SK-N-MC (cell line): ENCODE measurements at regions not wholly inside any gene's neighbourhood (a gene's known extent, or its start where the extent isn't known, plus 50 kb on each side); places are given as distances from the start of the nearest gene placed in this dataset.

ENCODE experiments used
- EZH2 ChIP-seq: fragments of 200-600 bp; sonication (generic); IDR thresholded peaks from one replicate; pipeline ENCODE4 v1.6.1; 2017; ENCODE audit warnings: antibody characterized with exemption
- FOXP2 ChIP-seq: optimal IDR thresholded peaks from 2 replicates; pipeline ENCODE3; 2011; ENCODE audit warnings: mild to moderate bottlenecking, moderate library complexity; ENCODE audit not compliant: insufficient read depth; ENCODE audit errors: extremely low read length, control extremely low read depth
- POLR2AphosphoS5 ChIP-seq: IDR thresholded peaks from 2 replicates; pipeline ENCODE4 v1.6.1; 2012; ENCODE audit warnings: mild to moderate bottlenecking, low read depth, low read length, borderline replicate concordance

GRCh38 chr9:85224301-85224700 lies 517.5 kb downstream of the AGTPBP1 start:
- TF ChIP-seq POLR2AphosphoS5 (no peak), EZH2 (no peak), FOXP2 (no peak)
